ENCODE measurements at regions not wholly inside any gene's neighbourhood (a gene's known extent, or its start where the extent isn't known, plus 50 kb on each side); places are given as distances from the start of the nearest gene placed in this dataset.
A peak's percentile ranks its signal among the peaks of the same experiment; 100 is the strongest.

- no peak for TF ChIP-seq SPI1 (IDR thresholded peaks at IDR 0.05; ENCODE audit: low read depth, low read length)
- TF ChIP-seq TAF1 (IDR thresholded peaks at IDR 0.05; ENCODE audit: low read depth, low read length): no peak
- no peak for TF ChIP-seq POLR2A (IDR thresholded peaks at IDR 0.05; ENCODE audit: low read depth, low read length)
- no peak for TF ChIP-seq POLR2AphosphoS5 (IDR thresholded peaks at IDR 0.05; ENCODE audit: low read depth, low read length)
- TF ChIP-seq POU2F2 (IDR thresholded peaks at IDR 0.05; ENCODE audit: low read depth, low read length): no peak
- no peak for TF ChIP-seq PAX5 (IDR thresholded peaks at IDR 0.05; ENCODE audit: insufficient read depth, low read length, severe bottlenecking)
- FAIRE-seq: no peak
Measured at GRCh38 chr2:217061916-217062505, 202.1 kb upstream of the TNP1 start.

GRCh38 chr2:217060951-217061547 is 201.2 kb upstream of the TNP1 start:
- TF ChIP-seq SPI1 (IDR thresholded peaks at IDR 0.05; ENCODE audit: low read depth, low read length) (no peak), TAF1 (IDR thresholded peaks at IDR 0.05; ENCODE audit: low read depth, low read length) (no peak), PAX5 (IDR thresholded peaks at IDR 0.05; ENCODE audit: insufficient read depth, low read length, severe bottlenecking) (no peak), POLR2A (IDR thresholded peaks at IDR 0.05; ENCODE audit: low read depth, low read length) (no peak), POLR2AphosphoS5 (IDR thresholded peaks at IDR 0.05; ENCODE audit: low read depth, low read length) (no peak)
- FAIRE-seq (no peak), DNase-seq (ENCODE audit: insufficient read length, low spot score) (no peak)

More at GRCh38 chr2:217061916-217062505, 202.1 kb upstream of the TNP1 start:
- no peak for DNase-seq (ENCODE audit: insufficient read length, low spot score)

GRCh38 chr2:217060516-217060915 is 200.7 kb upstream of the TNP1 start:
- no peak for TF ChIP-seq PAX5 (IDR thresholded peaks at IDR 0.05; ENCODE audit: insufficient read depth, low read length, severe bottlenecking)
- no peak for TF ChIP-seq TAF1 (IDR thresholded peaks at IDR 0.05; ENCODE audit: low read depth, low read length)
- no peak for TF ChIP-seq SPI1 (IDR thresholded peaks at IDR 0.05; ENCODE audit: low read depth, low read length)
- no peak for TF ChIP-seq POLR2A (IDR thresholded peaks at IDR 0.05; ENCODE audit: low read depth, low read length)
- TF ChIP-seq POLR2AphosphoS5 (IDR thresholded peaks at IDR 0.05; ENCODE audit: low read depth, low read length): no peak
- TF ChIP-seq POU2F2 (IDR thresholded peaks at IDR 0.05; ENCODE audit: low read depth, low read length): no peak
- DNase-seq (ENCODE audit: insufficient read length, low spot score) (no peak), FAIRE-seq (no peak)

GRCh38 chr2:217058791-217059755 is 199.2 kb upstream of the TNP1 start:
- FAIRE-seq: no peak
- no peak for TF ChIP-seq POLR2A (IDR thresholded peaks at IDR 0.05; ENCODE audit: low read depth, low read length)
- TF ChIP-seq TAF1 (IDR thresholded peaks at IDR 0.05; ENCODE audit: low read depth, low read length): no peak
- TF ChIP-seq POU2F2 (IDR thresholded peaks at IDR 0.05; ENCODE audit: low read depth, low read length): no peak
- TF ChIP-seq POLR2AphosphoS5 (IDR thresholded peaks at IDR 0.05; ENCODE audit: low read depth, low read length): no peak
- no peak for TF ChIP-seq SPI1 (IDR thresholded peaks at IDR 0.05; ENCODE audit: low read depth, low read length)
- DNase-seq (ENCODE audit: insufficient read length, low spot score): no peak

- TF ChIP-seq SPI1 (IDR thresholded peaks at IDR 0.05; ENCODE audit: low read depth, low read length): no peak
- TF ChIP-seq POLR2AphosphoS5 (IDR thresholded peaks at IDR 0.05; ENCODE audit: low read depth, low read length): no peak
- TF ChIP-seq TAF1 (IDR thresholded peaks at IDR 0.05; ENCODE audit: low read depth, low read length): no peak
- no peak for TF ChIP-seq POLR2A (IDR thresholded peaks at IDR 0.05; ENCODE audit: low read depth, low read length)
- TF ChIP-seq PAX5 (IDR thresholded peaks at IDR 0.05; ENCODE audit: insufficient read depth, low read length, severe bottlenecking): no peak
- no peak for TF ChIP-seq POU2F2 (IDR thresholded peaks at IDR 0.05; ENCODE audit: low read depth, low read length)
- DNase-seq (ENCODE audit: insufficient read length, low spot score) (no peak), FAIRE-seq (no peak)
Measured at GRCh38 chr2:217057773-217058172, 197.9 kb upstream of the TNP1 start.

- FAIRE-seq (no peak), DNase-seq (ENCODE audit: insufficient read length, low spot score) (no peak)
- no peak for TF ChIP-seq TAF1 (IDR thresholded peaks at IDR 0.05; ENCODE audit: low read depth, low read length)
Measured at GRCh38 chr2:217055624-217056023, 195.8 kb upstream of the TNP1 start.

- no peak for TF ChIP-seq POU2F2 (IDR thresholded peaks at IDR 0.05; ENCODE audit: low read depth, low read length)
- peak; percentile 65 for TF ChIP-seq SPI1 (IDR thresholded peaks at IDR 0.05; ENCODE audit: low read depth, low read length)
- FAIRE-seq (peak; percentile 9), DNase-seq (ENCODE audit: insufficient read length, low spot score) (no peak)
Measured at GRCh38 chr2:217054791-217055190, 194.9 kb upstream of the TNP1 start.

GRCh38 chr2:217052856-217053577 is 193.2 kb upstream of the TNP1 start:
- FAIRE-seq (no peak), DNase-seq (ENCODE audit: insufficient read length, low spot score) (no peak)
- no peak for TF ChIP-seq TAF1 (IDR thresholded peaks at IDR 0.05; ENCODE audit: low read depth, low read length)
- TF ChIP-seq POU2F2 (IDR thresholded peaks at IDR 0.05; ENCODE audit: low read depth, low read length): no peak
- no peak for TF ChIP-seq SPI1 (IDR thresholded peaks at IDR 0.05; ENCODE audit: low read depth, low read length)
- TF ChIP-seq POLR2AphosphoS5 (IDR thresholded peaks at IDR 0.05; ENCODE audit: low read depth, low read length): no peak
- no peak for TF ChIP-seq POLR2A (IDR thresholded peaks at IDR 0.05; ENCODE audit: low read depth, low read length)
- no peak for TF ChIP-seq PAX5 (IDR thresholded peaks at IDR 0.05; ENCODE audit: insufficient read depth, low read length, severe bottlenecking)

- TF ChIP-seq SPI1 (IDR thresholded peaks at IDR 0.05; ENCODE audit: low read depth, low read length): 0 out of 2 replicates have a peak, but pooled peaks have one; percentile 0
- TF ChIP-seq POLR2AphosphoS5 (IDR thresholded peaks at IDR 0.05; ENCODE audit: low read depth, low read length): no peak
- no peak for DNase-seq (ENCODE audit: insufficient read length, low spot score)
- no peak for FAIRE-seq
Measured at GRCh38 chr2:217051416-217051815, 191.6 kb upstream of the TNP1 start.
